ENCODE measurements at regions not wholly inside any gene's neighbourhood (a gene's known extent, or its start where the extent isn't known, plus 50 kb on each side); places are given as distances from the start of the nearest gene placed in this dataset.

GRCh38 chr4:28890949-28891775, 1829.0 kb upstream of the PCDH7 start:
- DNase-seq = no peak

- no peak for DNase-seq
These were observed 1806.7 kb upstream of the PCDH7 start for GRCh38 chr4:28913466-28913865.

- DNase-seq = no peak
These were observed 1803.6 kb upstream of the PCDH7 start for GRCh38 chr4:28916585-28916984.

DNA sequence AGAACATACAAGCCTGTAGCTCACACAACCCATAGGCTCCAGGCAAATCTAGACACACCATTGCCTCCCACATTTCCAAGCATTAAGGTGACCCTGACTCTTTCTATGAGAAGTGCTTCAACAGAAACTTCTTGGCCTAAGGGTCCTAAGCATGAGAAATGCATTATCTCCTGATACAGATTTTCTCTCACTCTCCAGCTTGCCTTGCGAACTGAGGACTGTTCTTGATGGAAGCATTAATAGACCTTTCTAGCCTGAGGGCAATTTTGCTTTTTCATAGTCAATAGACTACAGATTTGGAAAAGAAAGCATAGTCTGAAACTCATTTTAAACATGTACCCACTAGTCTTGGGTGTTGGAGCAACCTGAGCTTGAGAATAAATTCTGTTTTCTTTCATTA, 1801.3 kb upstream of the PCDH7 start:
- no peak for DNase-seq

- no peak for DNase-seq
These were observed 1798.3 kb upstream of the PCDH7 start for GRCh38 chr4:28921886-28922285.

GRCh38 chr4:28926156-28926555, 1794.0 kb upstream of the PCDH7 start:
- DNase-seq = no peak

DNA sequence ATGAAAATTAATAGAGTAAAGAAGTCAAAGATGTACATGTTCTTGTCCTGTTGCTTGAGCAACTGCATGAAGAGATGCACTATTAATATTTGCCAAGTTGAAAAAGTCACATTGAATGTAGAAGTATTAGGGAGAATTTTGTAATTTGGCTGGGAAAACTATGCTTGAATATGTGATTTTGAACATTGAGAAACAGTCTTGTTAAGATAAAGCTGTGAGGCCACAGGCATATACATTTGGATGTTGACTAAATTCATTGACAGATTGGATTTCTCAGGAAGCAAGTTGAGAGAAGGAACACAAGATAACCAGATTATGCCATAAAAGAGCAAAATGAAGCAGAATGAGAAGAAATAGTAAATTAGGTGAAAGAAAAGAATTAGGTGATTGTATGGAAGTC, 1777.5 kb upstream of the PCDH7 start:
- DNase-seq = no peak

GRCh38 chr4:28947374-28947773, 1772.8 kb upstream of the PCDH7 start:
- no peak for DNase-seq

- no peak for DNase-seq
These were observed 1771.7 kb upstream of the PCDH7 start for GRCh38 chr4:28948501-28948900.

DNA sequence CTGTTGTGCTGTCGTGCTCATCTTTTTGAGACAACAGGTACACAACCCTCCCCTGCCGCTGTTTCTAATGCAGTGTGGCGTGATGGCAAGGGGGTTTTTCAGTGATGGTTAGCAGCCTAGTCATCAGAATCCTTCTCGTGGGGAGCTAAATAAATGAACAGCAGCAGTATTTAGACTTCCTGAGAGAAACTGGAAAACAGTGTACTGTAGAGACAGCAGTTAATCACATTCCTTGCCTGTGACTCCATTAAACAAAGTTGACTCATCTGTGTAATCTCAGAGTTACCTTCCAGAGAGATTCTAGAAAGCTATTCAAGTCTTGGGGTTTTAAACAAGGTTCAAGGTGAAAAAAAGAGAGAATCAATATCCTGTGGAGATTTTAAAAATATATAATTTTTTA, 1753.2 kb upstream of the PCDH7 start:
- DNase-seq = no peak

DNA sequence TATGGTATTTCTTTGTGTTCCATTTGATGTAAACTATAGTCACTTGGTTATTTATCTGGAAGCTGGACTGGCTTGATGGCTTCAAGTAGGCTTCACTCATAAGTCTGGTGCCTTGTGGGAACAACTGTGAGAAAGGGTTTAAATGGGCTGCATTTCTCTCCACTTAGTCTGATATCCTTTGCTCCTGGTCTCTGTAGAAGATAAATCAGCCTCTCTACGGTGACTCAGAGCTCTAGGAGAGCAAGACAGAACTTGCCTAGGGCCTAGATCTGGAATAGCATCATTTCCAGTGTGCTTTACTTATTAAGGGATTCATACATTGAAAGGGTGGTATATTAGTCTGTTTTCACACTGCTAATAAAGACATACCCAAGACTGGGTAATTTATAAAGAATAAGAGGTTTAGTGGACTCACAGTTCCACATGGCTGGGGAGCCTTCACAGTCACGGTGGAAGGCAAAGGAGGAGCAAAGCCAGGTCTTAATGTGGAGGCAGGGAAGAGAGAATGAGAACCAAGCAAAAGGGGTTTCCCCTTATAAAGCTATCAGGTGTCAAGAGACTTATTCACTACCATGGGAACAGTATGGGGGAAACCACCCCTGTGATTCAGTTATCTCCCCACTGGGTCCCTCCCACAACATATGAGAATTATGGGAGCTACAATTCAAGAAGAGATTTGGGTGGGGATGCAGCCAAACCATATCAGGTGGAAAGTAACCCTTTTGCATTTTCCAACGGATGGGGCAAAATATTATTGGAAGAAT, 1746.4 kb upstream of the PCDH7 start:
- no peak for DNase-seq

GRCh38 chr4:28976369-28976768, 1743.8 kb upstream of the PCDH7 start:
- no peak for DNase-seq

GRCh38 chr4:29002151-29002550, 1718.0 kb upstream of the PCDH7 start:
- no peak for DNase-seq

DNA sequence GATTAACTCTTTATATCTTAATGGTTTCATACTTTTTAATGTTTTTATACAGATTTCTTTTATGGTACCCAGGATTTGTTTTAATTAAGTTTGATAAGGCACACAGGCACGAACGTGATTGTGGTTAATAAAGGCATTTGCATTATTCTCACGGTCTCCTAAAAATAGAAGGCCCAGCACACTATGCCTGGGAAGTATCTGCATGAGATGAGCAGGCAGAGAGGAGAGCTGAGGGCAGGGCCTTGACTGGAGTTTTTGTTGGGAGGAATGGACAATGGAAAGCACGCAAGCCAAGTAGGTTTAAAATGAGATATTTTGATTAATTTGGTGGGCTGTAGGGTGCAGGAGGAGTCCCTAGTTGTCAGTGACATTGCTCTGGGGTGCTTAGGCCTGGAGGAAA, 1714.3 kb upstream of the PCDH7 start:
- DNase-seq = no peak

- DNase-seq = no peak
These were observed 1710.3 kb upstream of the PCDH7 start for GRCh38 chr4:29009908-29010307.

- DNase-seq = no peak
These were observed 1706.8 kb upstream of the PCDH7 start for GRCh38 chr4:29013341-29013740.

DNA sequence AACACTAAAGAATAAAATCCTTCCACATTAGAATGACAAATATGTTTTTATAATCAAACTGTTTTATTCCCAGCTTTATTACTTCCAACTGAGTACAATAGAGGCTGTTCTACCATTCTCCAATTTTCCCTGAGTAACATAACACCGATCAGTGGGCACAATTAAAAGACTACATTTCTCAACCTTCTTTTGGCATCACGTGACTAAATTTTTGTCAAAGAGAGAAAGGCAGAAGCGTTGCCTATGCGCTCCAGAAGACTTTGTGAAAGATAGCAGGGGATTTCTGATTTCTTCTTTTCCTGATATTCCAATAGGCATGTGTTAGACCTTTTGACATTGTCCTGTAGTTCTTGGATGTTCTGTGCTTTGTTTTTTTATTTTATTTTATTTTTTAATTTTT, 1705.6 kb upstream of the PCDH7 start:
- no peak for DNase-seq

- DNase-seq = no peak
These were observed 1686.5 kb upstream of the PCDH7 start for GRCh38 chr4:29033703-29034102.

DNA sequence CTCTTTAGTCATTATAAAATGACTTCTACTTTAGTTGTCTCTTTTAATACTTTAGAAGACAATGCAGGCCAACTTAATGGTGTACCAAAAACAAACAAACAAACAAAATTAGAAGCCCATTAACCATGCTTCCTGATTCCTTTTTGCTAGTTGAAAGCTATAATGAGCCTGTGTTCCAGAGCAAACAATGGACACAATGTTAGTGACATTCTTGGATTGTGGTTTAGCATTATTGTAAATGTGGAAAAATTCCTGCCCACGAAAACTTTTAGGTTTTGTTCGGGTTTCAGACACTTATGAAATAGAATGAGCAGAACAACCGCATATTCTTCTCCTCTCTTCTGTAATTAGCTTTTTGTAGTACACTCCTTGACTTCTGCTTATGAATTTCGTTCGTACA, 1682.7 kb upstream of the PCDH7 start:
- DNase-seq = no peak

DNA sequence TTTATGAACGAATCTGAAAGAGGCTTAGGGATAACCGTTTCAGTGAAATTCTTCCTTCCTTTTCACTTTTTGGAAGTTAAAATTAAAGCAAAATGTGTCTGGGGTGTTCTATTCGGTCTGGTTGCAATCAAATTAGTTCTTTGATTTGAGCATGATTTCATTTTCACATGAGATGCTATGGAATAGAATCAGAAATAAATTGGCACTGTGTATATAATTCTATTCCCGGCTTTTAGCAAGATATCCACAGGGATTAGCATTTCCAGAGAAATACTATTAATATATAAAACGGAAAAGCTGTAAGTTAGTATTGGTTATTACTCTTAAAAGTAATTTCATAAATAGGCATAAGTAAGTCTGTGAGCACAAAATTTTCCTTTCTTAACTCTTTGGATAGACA, 1676.8 kb upstream of the PCDH7 start:
- DNase-seq = no peak

GRCh38 chr4:29046186-29046585, 1674.0 kb upstream of the PCDH7 start:
- no peak for DNase-seq

DNA sequence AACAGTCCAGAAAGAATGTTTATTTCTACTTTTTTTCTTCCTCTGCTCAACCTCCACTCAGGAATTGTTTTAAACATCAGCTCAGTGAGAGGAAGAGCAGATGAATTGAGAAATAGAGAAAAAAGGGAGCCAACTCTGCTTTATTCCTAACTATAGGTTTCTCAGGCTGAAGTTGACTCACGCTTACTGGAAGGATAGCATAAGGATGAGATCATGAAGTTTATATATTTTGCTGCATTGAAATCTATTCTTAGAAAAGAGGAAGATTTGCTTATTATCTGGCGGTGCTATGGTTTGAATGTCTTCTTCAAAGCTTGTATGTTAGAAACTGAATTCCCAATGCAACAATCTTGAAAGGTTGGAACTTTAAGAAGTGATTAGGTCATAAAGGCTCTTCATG, 1673.4 kb upstream of the PCDH7 start:
- DNase-seq = no peak

- DNase-seq = no peak
These were observed 1672.7 kb upstream of the PCDH7 start for GRCh38 chr4:29047341-29048041.
